GM18858 (cell line): ENCODE measurements at regions not wholly inside any gene's neighbourhood (a gene's known extent, or its start where the extent isn't known, plus 50 kb on each side); places are given as distances from the start of the nearest gene placed in this dataset.
"Not testable (repeated sequence)": the region's sequence is repeated elsewhere in the genome, so short reads cannot be mapped to it uniquely, and the experiment has no call there.

Experiments used
- ATAC-seq: cut with Tn5 transposase; IDR thresholded peaks from one replicate; pipeline ENCODE4 v1.9.1; 2021; ENCODE audit not compliant: unreplicated experiment

GRCh38 chr11:97905101-97905500 lies 1115.6 kb upstream of the CNTN5 start:
- no peak for ATAC-seq

- no peak for ATAC-seq
Observed at GRCh38 chr11:97905671-97906070, 1115.1 kb upstream of the CNTN5 start.

GRCh38 chr11:97908354-97908753 lies 1112.4 kb upstream of the CNTN5 start:
- ATAC-seq = no peak

GRCh38 chr11:97909614-97910399 lies 1110.9 kb upstream of the CNTN5 start:
- ATAC-seq = no peak

GRCh38 chr11:97912629-97913028 lies 1108.1 kb upstream of the CNTN5 start:
- ATAC-seq = no peak

- not testable (repeated sequence) for ATAC-seq
Observed at GRCh38 chr11:97922933-97923332, 1097.8 kb upstream of the CNTN5 start.

GRCh38 chr11:97934572-97935208 lies 1086.1 kb upstream of the CNTN5 start:
- no peak for ATAC-seq

GRCh38 chr11:97937501-97937900 lies 1083.2 kb upstream of the CNTN5 start:
- no peak for ATAC-seq

- no peak for ATAC-seq
Observed at GRCh38 chr11:97938789-97939188, 1082.0 kb upstream of the CNTN5 start.

- no peak for ATAC-seq
Observed at GRCh38 chr11:97943493-97943892, 1077.3 kb upstream of the CNTN5 start.

- ATAC-seq = no peak
Observed at GRCh38 chr11:97948793-97949192, 1072.0 kb upstream of the CNTN5 start.

GRCh38 chr11:97955595-97955994 lies 1065.2 kb upstream of the CNTN5 start:
- no peak for ATAC-seq

- no peak for ATAC-seq
Observed at GRCh38 chr11:97956904-97957303, 1063.8 kb upstream of the CNTN5 start.

- ATAC-seq = no peak
Observed at GRCh38 chr11:97961431-97961830, 1059.3 kb upstream of the CNTN5 start.

- no peak for ATAC-seq
Observed at GRCh38 chr11:97962758-97963157, 1058.0 kb upstream of the CNTN5 start.

- no peak for ATAC-seq
Observed at GRCh38 chr11:97963528-97964331, 1057.0 kb upstream of the CNTN5 start.

- no peak for ATAC-seq
Observed at GRCh38 chr11:97964332-97965004, 1056.3 kb upstream of the CNTN5 start.

- no peak for ATAC-seq
Observed at GRCh38 chr11:97965849-97966646, 1054.7 kb upstream of the CNTN5 start.

- ATAC-seq = no peak
Observed at GRCh38 chr11:97966901-97967300, 1053.8 kb upstream of the CNTN5 start.

- no peak for ATAC-seq
Observed at GRCh38 chr11:97968071-97968470, 1052.7 kb upstream of the CNTN5 start.
